HEK293T (cell line): ENCODE measurements at regions not wholly inside any gene's neighbourhood (a gene's known extent, or its start where the extent isn't known, plus 50 kb on each side); places are given as distances from the start of the nearest gene placed in this dataset.

Experiments
- BHLHE40 ChIP-seq: fragments of 450-650 bp; IDR thresholded peaks from 2 replicates; pipeline ENCODE4 v1.6.1; 2016; ENCODE audit warnings: mild to moderate bottlenecking, moderate library complexity, borderline replicate concordance
- CTBP1 ChIP-seq: fragments of 450-650 bp; IDR thresholded peaks from 2 replicates; pipeline ENCODE4 v1.6.1; 2016; ENCODE audit warnings: borderline replicate concordance
- ELF4 ChIP-seq: fragments of 450-650 bp; IDR thresholded peaks from 2 replicates; pipeline ENCODE4 v1.6.1; 2017; ENCODE audit warnings: antibody characterized with exemption
- FOXK2 ChIP-seq: fragments of 450-650 bp; IDR thresholded peaks from 2 replicates; pipeline ENCODE4 v1.6.1; 2016; ENCODE audit warnings: mild to moderate bottlenecking
- FOXM1 ChIP-seq: fragments of 450-650 bp; IDR thresholded peaks from 2 replicates; pipeline ENCODE4 v1.6.1; 2017; ENCODE audit warnings: mild to moderate bottlenecking, borderline replicate concordance
- L3MBTL2 ChIP-seq: fragments of 450-650 bp; conservative IDR thresholded peaks from 2 replicates; pipeline ENCODE4 v1.6.1; 2016; ENCODE audit warnings: mild to moderate bottlenecking
- NFRKB ChIP-seq: fragments of 450-650 bp; IDR thresholded peaks from 2 replicates; pipeline ENCODE4 v1.6.1; 2016; ENCODE audit warnings: mild to moderate bottlenecking, moderate library complexity
- SP1 ChIP-seq: fragments of 450-650 bp; IDR thresholded peaks from 2 replicates; pipeline ENCODE4 v1.6.1; 2017
- SUZ12 ChIP-seq: fragments of 450-650 bp; IDR thresholded peaks from 2 replicates; pipeline ENCODE4 v1.6.1; 2016; ENCODE audit warnings: mild to moderate bottlenecking
- TF ChIP-seq, protein P1 (sequence below): fragments of 450-650 bp; IDR thresholded peaks from 2 replicates; pipeline ENCODE4 v1.6.1; 2016

DNA sequence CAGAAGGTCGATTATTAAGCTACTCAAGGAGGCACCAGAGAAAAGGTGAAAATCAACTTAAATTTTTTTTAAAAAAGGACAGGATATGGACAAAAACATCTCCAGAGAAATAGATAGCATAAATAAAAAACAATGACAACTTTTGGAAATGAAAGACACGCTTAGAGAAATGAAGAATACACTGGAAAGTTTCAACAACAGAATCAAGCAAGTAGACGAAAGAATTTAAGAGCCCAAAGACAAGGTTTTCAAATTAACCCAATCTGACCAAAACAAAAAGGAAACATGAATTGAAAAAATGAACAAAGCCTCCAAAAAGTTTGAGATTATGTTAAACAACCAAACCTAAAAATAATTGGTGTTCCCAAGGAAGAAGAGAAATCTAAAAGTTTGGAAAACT, 191.1 kb upstream of the BMP4 start:
- no peak for TF ChIP-seq SUZ12
- no peak for TF ChIP-seq SP1
- no peak for TF ChIP-seq ELF4
- no peak for TF ChIP-seq L3MBTL2
- TF ChIP-seq BHLHE40 = no peak
- no peak for TF ChIP-seq FOXM1
- no peak for TF ChIP-seq CTBP1
- TF ChIP-seq NFRKB = no peak
- TF ChIP-seq, protein P1, sequence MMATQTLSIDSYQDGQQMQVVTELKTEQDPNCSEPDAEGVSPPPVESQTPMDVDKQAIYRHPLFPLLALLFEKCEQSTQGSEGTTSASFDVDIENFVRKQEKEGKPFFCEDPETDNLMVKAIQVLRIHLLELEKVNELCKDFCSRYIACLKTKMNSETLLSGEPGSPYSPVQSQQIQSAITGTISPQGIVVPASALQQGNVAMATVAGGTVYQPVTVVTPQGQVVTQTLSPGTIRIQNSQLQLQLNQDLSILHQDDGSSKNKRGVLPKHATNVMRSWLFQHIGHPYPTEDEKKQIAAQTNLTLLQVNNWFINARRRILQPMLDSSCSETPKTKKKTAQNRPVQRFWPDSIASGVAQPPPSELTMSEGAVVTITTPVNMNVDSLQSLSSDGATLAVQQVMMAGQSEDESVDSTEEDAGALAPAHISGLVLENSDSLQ = no peak
- no peak for TF ChIP-seq FOXK2
